Thyroid gland (tissue), 4 donors: ENCODE measurements at regions not wholly inside any gene's neighbourhood (a gene's known extent, or its start where the extent isn't known, plus 50 kb on each side); places are given as distances from the start of the nearest gene placed in this dataset.

Source experiments
- DNase-seq, 2 donors: peaks; one replicate each; pipeline ENCODE4 v3.0.0-alpha.2; 2019
- H3K27ac ChIP-seq, 3 donors: fragments of 200-600 bp; sonication (generic); 1 replicate in 2 of 3; 2 replicates in 1 of 3; pipeline ENCODE4 v1.5.1; 2016 to 2019; ENCODE audit warnings: mild to moderate bottlenecking in 1 of 3, moderate library complexity in 1 of 3
- H3K27me3 ChIP-seq: fragments of 200-600 bp; sonication (generic); one replicate; pipeline ENCODE4 v1.5.1; 2019
- H3K36me3 ChIP-seq, 2 donors: fragments of 200-600 bp; sonication (generic); one replicate each; pipeline ENCODE4 v1.5.1; 2016 to 2019
- H3K4me1 ChIP-seq, 2 donors: fragments of 200-600 bp; sonication (generic); one replicate each; pipeline ENCODE4 v1.5.1; 2017 to 2019
- H3K4me3 ChIP-seq, 3 donors: fragments of 200-600 bp; sonication (generic); replicated peaks in 1 of 3; 1 replicate in 2 of 3; 2 replicates in 1 of 3; pipeline ENCODE4 v1.5.1; 2016; ENCODE audit warnings: mild to moderate bottlenecking in 1 of 3
- H3K9me3 ChIP-seq: fragments of 200-600 bp; sonication (generic); one replicate; pipeline ENCODE4 v1.5.1; 2017
- POLR2A ChIP-seq, 2 donors: fragments of 450-650 bp; IDR thresholded peaks; one replicate each; pipeline ENCODE4 v1.6.1; 2017; ENCODE audit warnings: antibody characterized with exemption in 2 of 2, mild to moderate bottlenecking in 2 of 2, moderate library complexity in 1 of 2
- WGBS, 2 donors: methylation state at CpG; one replicate each; pipeline ENCODE4 v1.1.5; 2017; 5-methylcytosine and 5-hydroxymethylcytosine counted together
- intact Hi-C: fragments of 100-400 bp; cut with DNase I; formaldehyde crosslinking; loops from one replicate; pipeline ENCODE4 v1.15.1; 2023
- TF ChIP-seq, protein P1 (sequence below), 6 experiments: fragments of 200-600 bp in 3 of 6; fragments of 450-650 bp in 3 of 6; sonication (generic) in 3 of 6; IDR thresholded peaks; one replicate each; pipeline ENCODE4 v1.5.1; 2016 to 2019; ENCODE audit warnings: antibody characterized with exemption in 6 of 6, mild to moderate bottlenecking in 2 of 6, inconsistent platforms in 1 of 6, moderate library complexity in 1 of 6

DNA sequence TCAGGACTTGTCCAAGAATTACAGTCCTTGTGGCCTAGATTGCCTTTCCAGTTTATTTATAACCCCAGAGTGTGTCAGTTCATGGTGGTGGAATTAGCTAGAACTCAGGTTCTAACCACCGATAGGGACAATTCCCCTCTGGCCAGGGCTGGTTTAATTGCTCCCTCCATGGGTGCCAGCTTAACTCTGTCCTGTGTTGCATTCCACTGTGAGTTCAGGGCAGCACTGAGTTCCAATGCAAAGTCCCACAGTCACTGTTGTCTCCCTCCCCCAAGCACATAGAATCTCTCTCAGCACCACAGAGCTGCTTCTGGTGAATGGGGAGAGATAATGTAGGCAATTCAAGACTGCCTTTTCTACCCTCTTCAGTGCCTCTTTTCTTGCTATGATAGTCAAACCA, 82.5 kb upstream of the TNFRSF21 start:
- Histone ChIP-seq H3K36me3 (no peaks in the 10 kb centered on the region), H3K4me1 (no peaks in the 10 kb centered on the region), H3K9me3 (no peaks in the 10 kb centered on the region), H3K4me3 (no peak overlapping the region), H3K27me3 (no peaks in the 10 kb centered on the region), H3K27ac (no peak overlapping the region)
- no peak for TF ChIP-seq POLR2A (IDR thresholded peaks at IDR 0.05)
- TF ChIP-seq, protein P1, sequence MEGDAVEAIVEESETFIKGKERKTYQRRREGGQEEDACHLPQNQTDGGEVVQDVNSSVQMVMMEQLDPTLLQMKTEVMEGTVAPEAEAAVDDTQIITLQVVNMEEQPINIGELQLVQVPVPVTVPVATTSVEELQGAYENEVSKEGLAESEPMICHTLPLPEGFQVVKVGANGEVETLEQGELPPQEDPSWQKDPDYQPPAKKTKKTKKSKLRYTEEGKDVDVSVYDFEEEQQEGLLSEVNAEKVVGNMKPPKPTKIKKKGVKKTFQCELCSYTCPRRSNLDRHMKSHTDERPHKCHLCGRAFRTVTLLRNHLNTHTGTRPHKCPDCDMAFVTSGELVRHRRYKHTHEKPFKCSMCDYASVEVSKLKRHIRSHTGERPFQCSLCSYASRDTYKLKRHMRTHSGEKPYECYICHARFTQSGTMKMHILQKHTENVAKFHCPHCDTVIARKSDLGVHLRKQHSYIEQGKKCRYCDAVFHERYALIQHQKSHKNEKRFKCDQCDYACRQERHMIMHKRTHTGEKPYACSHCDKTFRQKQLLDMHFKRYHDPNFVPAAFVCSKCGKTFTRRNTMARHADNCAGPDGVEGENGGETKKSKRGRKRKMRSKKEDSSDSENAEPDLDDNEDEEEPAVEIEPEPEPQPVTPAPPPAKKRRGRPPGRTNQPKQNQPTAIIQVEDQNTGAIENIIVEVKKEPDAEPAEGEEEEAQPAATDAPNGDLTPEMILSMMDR (IDR thresholded peaks at IDR 0.05) = no peak
- 88 to 100% methylated on average over 1 of the region's 1 CpG for WGBS, 2 donors
- intact Hi-C loops = no loop called here
- no peak for DNase-seq

DNA sequence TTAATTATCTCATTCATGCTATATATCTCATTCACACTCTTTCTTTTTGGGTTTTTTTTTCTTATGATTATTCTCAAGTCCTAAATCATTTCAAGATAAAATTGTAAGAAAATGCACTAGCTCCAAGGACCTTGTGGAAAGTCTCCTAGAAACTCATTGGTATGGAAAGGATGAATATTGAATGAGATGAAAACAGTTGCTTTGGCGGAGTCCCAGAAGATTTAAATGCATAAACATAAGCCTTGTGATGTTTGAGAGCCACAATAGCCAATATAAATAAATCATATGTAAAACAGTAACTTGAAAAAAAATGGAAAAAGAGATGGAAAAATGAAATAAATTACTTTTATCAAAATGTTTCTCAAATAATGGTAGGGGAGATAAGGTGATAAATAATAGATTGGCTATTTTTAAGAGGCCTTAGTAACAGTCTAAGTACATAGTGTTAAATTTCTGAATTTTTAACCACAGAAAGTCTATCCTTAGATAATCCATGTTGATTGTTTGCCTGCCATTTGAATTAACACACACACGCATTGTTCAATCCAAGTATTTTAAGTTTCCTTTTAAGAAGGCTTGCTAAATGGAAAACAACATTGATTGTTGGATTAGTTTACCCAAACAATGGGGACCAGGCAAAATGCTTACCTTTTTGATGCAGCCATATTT, 81.1 kb upstream of the CD2AP start:
- TF ChIP-seq, protein P1 (IDR thresholded peaks at IDR 0.05) = no peak
- no peak for TF ChIP-seq POLR2A (IDR thresholded peaks at IDR 0.05)
- H3K36me3 ChIP-seq = no peaks in the 10 kb centered on the region
- intact Hi-C loops = no loop called here
- H3K9me3 ChIP-seq = no peaks in the 10 kb centered on the region
- no peak overlapping the region for H3K27ac ChIP-seq
- H3K4me1 ChIP-seq = peaks cover 0 to 12% of the 10 kb centered on the region in 2 donors
- DNase-seq = no peak
- no peaks in the 10 kb centered on the region for H3K27me3 ChIP-seq
- 91 to 99% methylated on average over 2 of the region's 2 CpGs for WGBS, 2 donors
- H3K4me3 ChIP-seq = no peak overlapping the region

DNA sequence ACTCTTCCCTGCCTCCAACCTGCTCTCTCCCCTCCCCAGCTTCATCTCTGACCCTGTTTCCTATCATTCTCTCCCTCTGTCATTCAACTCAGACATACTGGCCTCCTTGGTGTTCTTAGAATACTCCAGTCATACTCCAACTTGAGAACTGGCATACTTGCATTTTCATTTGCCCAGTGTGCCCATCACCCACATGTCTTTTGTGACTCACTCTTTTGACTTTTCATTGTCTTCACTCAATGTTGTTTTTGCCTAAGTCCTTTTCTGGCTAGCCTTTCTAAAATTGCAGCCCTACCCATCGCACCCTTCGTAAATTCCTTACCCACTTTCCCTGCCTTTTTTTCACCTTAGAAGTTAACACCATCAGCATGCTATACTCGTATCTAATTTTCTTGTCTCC, 77.0 kb upstream of the CD2AP start:
- peaks cover 0 to 20% of the 10 kb centered on the region in 2 donors for H3K4me1 ChIP-seq
- H3K9me3 ChIP-seq = no peaks in the 10 kb centered on the region
- no peaks in the 10 kb centered on the region for H3K27me3 ChIP-seq
- WGBS, 2 donors = 62 to 80% methylated on average over 3 of the region's 3 CpGs
- H3K4me3 ChIP-seq = no peak overlapping the region
- peak in 1 of 2 donors; percentile 5 for DNase-seq
- intact Hi-C loops = no loop called here
- H3K27ac ChIP-seq = no peak overlapping the region
- TF ChIP-seq, protein P1 (IDR thresholded peaks at IDR 0.05) = no peak
- no peak for TF ChIP-seq POLR2A (IDR thresholded peaks at IDR 0.05)
- H3K36me3 ChIP-seq = no peaks in the 10 kb centered on the region

DNA sequence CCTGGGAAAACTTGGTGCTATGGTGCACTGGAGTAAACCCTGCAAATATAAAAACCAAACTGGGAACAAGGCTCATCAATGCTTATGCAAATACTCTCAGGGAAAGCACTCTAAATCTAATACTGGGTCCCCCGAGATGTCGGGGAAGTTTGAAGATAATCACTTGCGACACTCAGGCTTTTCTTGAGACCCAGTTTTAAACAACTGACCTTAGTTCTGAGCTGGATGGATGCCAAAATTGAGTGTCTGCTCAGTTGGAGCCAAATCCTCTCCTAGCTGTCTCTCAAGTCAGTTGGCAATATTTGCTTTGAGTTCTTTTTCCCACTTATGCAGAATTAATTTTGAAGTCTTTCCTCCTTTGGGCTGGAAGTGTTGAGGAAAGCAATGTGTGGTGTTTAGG, 75.5 kb upstream of the CD2AP start:
- WGBS, 2 donors = 26 to 43% methylated on average over 3 of the region's 3 CpGs
- peaks cover 0 to 26% of the 10 kb centered on the region in 2 donors for H3K4me1 ChIP-seq
- intact Hi-C loops = no loop called here
- no peak for DNase-seq
- TF ChIP-seq, protein P1 (IDR thresholded peaks at IDR 0.05) = no peak
- no peak for TF ChIP-seq POLR2A (IDR thresholded peaks at IDR 0.05)
- H3K4me3 ChIP-seq = no peak overlapping the region
- H3K27ac ChIP-seq = no peak overlapping the region
- H3K36me3 ChIP-seq = no peaks in the 10 kb centered on the region
- H3K9me3 ChIP-seq = no peaks in the 10 kb centered on the region
- H3K27me3 ChIP-seq = no peaks in the 10 kb centered on the region

DNA sequence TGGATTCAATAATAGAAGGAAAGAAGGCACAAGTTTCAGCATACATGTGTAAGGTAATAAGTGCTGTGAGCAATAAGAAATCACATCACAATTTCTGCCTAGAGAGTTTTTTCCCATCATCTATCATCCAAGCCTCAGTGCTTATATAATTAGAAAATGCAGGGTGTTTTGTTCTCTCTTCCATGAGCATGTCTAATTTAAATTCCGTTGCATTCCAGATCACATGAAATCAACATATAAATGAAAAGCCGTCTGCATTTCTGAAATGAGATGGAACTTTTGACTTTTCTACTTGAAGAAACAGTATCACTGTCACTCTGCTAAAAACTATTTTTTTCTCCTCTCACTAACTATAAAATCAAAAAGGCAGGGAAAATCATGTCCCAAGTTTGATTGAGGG, 74.5 kb upstream of the CD2AP start:
- no peak overlapping the region for H3K27ac ChIP-seq
- H3K4me1 ChIP-seq = peaks cover 0 to 26% of the 10 kb centered on the region in 2 donors
- TF ChIP-seq, protein P1 (IDR thresholded peaks at IDR 0.05) = no peak
- TF ChIP-seq POLR2A (IDR thresholded peaks at IDR 0.05) = no peak
- intact Hi-C loops = no loop called here
- no peak overlapping the region for H3K4me3 ChIP-seq
- no peaks in the 10 kb centered on the region for H3K27me3 ChIP-seq
- DNase-seq = no peak
- no peaks in the 10 kb centered on the region for H3K9me3 ChIP-seq
- WGBS, 2 donors = 86 to 89% methylated on average over 2 of the region's 2 CpGs
- no peaks in the 10 kb centered on the region for H3K36me3 ChIP-seq
